HG03280 (cell line): ENCODE measurements at regions not wholly inside any gene's neighbourhood (a gene's known extent, or its start where the extent isn't known, plus 50 kb on each side); places are given as distances from the start of the nearest gene placed in this dataset.

Experiments used
- ATAC-seq: cut with Tn5 transposase; IDR thresholded peaks from one replicate; pipeline ENCODE4 v1.9.1; 2021; ENCODE audit warnings: mild to moderate bottlenecking, moderate library complexity; ENCODE audit not compliant: unreplicated experiment

DNA sequence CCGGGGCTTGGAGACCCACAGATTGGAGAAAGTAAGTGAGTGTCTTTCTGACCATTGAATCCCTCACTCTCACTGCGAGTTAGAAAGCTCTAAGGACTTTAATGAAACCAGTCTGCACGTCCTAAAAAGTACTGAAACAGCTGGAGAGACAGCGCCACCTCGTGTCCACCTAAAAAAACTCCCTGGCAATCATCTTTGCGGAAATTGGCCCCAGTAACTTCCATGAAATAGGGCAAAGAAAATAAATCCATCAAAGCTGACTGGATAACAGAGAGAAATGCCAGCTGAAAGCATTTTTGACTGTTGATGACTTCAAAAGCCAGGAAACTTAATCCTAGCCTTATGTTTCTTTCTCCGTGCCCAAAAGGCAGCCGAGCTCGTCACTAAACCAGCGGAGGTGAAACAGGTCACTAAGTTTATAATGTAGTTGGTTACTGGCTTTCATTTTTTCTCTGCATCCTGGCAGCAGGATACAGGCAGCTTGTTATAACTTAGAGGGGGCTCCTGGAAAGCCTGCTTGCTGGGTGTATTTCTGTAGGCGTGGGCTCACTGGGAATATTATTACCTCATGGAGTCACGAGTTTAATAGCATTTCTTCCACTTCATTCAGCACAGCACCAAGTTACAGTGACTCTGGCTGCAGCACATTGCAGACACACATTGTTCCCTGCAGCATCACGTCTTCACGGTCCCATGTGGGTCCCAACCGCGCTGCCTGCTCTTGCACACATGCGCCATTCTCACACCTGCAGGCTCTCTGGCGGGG is 266.5 kb downstream of the HRH4 start:
- no peak for ATAC-seq

DNA sequence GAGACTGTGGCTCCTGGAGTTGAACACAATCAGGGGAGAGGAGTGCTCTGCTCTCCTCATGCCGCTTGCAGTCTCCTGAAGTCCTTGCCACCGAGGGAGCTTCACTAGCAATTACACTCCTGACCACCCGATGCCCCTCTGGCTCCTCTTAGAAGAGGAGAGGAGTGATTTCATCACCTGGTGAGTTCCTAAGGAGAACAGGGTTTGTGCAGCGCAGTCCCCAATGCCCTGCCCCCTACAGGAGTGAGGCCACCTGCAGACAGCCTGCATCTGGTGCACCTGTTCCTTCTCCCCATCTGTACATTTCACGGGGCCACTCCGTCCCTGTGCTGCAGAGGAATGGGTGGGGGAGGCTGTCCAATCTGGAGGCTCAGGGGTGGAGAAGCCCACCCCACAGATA is 267.2 kb downstream of the HRH4 start:
- no peak for ATAC-seq

- no peak for ATAC-seq
These were observed 270.7 kb downstream of the HRH4 start for GRCh38 chr18:24731158-24731557.

GRCh38 chr18:24731981-24732380 is 271.5 kb downstream of the HRH4 start:
- no peak for ATAC-seq

DNA sequence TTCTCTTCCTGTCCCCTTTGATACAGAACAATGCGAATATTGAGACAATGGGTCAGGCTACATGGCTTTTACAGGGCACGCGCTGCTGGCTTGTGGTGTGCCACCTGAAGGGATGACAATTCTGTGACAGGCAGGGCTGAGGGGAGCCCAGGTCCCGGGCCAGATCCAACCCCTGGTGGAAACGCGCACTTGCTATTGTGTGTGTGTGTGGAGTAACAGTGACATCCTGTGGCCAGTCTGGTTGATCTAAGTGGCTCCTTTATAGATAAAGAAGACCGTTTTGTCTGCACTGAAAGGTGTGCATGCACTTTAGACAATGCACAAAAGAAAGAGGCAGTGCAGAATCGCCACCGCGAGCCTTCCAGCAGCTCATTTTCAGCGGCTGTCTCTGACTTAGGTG is 273.6 kb downstream of the HRH4 start:
- no peak for ATAC-seq

DNA sequence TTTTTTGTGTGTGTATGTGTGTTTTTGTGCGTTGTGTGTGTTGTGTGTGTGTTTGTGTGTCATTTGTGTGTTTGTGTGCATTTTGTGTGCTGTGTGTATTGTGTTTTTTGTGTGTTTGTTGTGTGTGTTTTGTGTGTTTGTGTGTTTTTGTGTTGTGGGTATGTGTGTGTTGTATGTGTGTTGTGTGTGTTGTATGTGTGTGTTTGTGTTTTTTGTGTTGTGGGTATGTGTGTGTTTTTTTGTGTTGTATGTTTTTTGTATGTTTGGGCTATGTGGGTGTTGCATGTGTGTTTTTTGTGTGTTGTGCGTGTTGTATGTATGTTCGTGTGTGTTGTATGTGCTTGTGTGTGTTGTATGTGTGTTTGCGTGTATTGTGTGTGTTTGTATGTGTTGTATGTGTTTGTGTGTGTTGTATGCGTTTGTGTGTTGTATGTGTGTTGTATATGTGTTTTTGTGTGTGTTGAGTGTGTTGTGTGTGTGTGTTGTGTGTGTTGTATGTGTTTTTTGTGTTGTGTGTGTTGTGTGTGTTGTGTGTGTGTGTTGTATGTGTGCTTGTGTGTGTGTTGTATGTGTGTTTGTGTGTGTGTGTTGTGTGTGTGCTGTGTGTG is 275.3 kb downstream of the HRH4 start:
- no peak for ATAC-seq

DNA sequence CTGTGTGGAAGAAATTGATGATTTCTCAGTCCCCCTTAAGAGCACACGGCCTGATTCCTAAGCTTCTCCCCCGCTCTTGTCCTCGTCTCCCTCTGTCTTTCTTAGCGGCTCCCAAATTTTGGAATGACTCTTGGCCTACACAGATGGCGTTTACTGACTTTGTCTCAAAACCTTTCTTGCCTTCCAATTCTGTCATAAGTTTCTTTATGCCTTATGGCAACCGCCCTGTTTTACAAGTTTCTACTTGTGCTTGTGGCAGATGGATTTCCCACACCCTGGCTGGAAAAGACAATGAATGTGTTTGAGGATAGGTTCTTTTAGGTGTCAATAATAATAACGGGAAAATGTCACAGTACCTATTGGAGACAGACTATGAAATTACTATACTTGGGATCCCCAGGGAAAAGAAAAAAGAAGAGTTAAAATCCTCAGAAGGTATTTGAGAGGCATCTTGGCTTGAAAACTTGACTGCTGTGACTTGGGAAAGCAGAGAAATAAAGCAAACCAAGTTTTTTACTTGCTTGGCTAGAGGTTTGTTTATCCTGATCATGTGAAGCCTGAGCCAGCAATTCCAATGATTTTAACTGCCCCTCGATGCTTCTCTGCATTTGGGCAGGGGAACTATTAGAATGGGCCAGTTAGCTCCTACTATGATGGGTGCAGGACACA is 276.4 kb downstream of the HRH4 start:
- no peak for ATAC-seq

- ATAC-seq: no peak
These were observed 280.4 kb downstream of the HRH4 start for GRCh38 chr18:24740829-24741228.

- no peak for ATAC-seq
These were observed 280.9 kb downstream of the HRH4 start for GRCh38 chr18:24741321-24741720.

DNA sequence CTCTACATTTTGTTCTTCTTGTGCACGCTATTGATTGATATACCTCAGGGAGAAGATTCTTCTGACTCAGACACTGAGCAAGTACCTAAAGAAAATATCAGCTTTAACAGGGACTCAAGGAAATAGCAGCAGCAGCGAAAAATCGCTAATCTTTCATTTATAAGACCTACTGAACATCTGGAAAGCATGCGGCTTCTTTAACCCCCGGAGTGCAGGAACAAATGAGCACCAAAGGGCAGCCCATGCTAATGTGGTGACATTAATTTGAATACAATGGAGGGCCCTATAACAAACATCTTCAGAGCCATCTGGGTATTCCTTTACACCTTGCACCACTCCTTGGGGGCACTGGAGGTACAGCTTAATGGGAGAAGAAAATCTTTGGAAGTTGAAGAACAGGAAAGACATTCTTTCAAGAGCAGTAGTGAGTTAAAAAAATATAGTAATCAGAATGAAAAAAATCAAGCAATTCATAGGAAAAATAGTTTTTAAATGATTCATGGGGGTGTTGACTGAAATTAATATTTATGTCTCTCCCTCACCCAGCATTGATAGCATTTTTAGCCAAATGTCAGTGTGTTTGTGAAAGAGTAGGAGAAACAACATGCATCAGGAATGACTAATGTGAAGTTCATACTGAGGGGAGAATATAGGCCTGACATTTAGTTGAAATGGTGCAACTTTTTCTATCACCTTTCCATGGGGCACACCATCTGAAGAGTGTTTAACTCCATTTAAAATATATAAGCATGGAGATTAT is 281.7 kb downstream of the HRH4 start:
- ATAC-seq: no peak

- no peak for ATAC-seq
These were observed 294.3 kb downstream of the HRH4 start for GRCh38 chr18:24754583-24755253.

- no peak for ATAC-seq
These were observed 295.9 kb downstream of the HRH4 start for GRCh38 chr18:24756385-24756784.

GRCh38 chr18:24757134-24757533 is 296.7 kb downstream of the HRH4 start:
- ATAC-seq: no peak

DNA sequence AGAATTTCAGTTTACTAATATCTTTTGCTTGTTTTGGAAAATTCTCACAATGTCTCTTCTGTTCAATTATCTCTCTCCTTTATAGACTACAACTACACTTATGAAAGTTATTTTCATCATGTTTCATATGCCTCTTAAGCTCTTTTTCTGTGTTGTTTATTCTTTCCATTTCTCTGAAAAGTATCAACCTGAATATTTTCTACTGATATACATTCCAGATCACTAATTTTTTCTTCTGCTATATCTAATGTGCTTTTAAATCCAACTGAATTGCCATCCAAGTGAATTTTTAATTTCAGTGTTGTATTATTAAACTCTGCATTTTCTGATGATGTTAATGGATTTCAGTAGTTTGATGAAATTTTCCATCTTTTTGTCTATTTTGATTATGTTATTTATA is 301.3 kb downstream of the HRH4 start:
- ATAC-seq: no peak

DNA sequence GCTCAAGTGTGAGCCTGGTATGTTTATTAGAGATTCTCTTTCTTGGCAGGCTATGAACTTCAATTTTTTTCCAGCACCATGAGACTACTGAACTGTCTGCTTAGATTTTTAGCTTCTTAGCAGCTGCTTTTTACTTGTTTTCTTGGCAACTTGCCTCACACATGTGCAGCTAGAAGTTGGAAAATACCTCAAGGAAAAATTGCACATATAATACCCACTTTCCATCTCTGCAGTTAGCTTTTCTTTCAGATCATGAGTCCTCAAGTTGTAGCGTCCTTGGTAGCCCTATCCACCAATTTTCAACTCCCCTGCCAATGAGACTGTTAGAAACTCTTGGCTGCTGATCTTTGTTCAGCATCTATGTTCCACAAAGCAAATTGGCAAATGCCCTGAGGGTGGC is 302.1 kb downstream of the HRH4 start:
- ATAC-seq: no peak

DNA sequence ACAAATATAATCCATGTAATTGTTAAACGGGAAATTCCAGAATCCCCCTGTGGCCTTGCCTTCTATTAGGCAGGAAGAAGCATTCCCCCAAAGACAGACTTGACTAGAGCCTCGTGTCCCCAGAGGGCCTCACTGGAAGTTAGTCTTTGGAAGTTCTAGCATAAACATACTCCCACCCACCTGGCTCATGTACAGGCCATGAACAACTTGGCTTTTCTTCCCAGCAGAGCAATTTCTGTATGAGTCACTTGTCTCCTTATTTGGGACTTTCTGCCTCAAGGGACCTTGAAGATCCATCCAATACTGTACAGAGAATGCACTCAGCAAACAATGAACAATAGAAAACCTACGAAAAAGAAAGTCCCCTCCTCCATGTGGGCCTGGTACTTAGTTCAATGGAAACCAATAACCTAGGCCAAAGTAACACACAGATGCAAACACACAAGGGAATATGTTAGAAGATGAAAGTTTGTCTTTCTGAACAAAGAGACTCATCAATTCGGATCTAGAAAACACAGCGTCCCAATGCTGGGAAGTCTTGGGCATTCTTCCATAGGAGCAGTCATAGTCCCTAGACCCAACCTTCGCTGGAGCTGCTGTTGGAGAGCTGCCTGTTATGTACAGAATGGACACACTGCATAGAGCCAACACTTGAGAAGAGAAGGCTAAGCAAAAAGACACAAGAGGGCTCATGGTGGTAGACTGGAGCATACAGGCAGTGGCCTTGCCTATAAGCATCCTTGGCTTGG is 303.5 kb downstream of the HRH4 start:
- ATAC-seq: no peak

DNA sequence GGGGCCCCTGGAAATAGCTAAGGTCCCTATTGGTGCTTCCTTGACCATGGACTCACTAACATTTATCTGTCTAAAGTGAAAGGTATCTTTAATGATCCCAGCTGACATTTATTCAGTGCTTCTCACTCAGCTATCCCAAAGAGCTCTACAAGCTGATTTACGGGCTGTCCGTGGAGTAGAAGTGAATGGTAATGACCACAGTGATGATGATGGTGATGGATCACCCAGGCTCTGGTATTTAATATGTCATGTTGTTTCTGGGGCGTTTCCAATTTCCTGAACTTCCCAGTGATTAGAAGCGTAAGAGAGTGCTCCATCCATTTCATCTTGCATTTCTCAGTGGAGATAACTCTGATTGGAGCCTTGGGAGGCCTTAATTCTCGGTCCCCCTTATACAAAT is 304.3 kb downstream of the HRH4 start:
- ATAC-seq: no peak

- no peak for ATAC-seq
These were observed 305.9 kb downstream of the HRH4 start for GRCh38 chr18:24766376-24766775.

DNA sequence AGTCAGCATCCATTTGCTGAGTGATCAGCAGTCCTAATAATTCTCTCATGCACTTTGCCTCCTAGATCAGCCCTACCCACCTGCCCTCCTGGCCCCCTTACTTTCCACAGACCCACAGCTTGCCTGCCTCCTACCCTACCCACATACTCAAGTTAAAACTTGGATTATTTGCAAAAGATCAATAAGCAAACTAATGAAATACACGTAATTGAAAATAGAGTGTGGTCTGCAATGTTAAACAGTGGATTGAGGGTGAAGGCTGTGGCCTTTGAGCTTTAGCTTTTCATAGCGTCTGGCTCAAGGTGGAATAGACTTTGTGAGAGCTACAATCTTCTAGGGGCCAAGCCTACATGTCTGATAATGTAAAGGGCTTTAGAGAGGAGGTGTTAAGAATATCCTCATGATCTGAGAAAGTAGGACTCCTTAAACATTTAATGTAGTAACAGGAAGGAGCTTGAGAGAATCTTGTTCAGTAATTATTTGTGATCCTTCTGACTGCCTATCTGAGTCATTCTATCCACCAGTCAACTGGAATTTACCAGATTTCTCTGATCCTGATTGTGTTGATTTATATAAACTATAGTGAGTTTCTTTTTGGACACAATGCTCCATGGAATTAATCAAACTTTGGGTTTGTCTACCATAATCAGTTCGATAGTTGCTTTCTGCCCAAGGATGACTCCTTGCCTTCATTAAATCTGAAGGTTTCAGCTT is 310.0 kb downstream of the HRH4 start:
- ATAC-seq: no peak

GRCh38 chr18:24771300-24771699 is 310.9 kb downstream of the HRH4 start:
- no peak for ATAC-seq
